LNCAP (cell line): ENCODE measurements at regions not wholly inside any gene's neighbourhood (a gene's known extent, or its start where the extent isn't known, plus 50 kb on each side); places are given as distances from the start of the nearest gene placed in this dataset.

Experiments
- TF ChIP-seq, protein P1 (sequence below): fragments of 450-650 bp; IDR thresholded peaks from 2 replicates; pipeline ENCODE4 v1.5.1; 2017; ENCODE audit warnings: mild to moderate bottlenecking

DNA sequence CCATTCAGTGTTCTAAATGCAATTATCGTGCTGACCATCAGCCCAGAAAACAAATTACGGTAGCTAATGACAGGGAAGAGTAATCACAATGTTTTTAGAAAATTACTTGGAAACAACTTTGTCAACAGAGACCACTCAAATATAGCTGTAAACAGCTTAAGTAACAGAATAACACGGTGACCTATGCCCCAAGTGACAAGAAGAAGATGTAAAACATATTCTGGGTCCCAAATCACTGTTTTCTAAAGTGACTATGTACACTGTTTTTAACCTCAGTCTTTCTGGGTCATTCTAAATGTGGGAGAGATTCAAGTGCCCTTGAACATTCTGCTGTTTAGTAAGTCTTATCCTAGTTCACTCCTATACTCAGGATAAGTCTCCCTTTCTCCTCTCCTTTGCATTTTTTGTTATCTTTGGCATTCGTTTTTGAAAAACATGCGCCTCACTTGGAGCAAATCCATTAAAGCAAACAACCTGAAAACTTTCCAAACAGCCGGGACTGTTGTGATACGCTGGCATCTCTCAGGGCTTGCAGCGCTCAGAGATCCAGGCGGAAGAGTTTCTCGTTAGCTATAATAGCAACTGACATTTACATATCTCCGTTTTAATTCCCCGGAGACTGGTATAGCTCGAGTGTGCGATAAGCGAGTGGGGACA, 114.5 kb upstream of the SOX4 start:
- TF ChIP-seq, protein P1, sequence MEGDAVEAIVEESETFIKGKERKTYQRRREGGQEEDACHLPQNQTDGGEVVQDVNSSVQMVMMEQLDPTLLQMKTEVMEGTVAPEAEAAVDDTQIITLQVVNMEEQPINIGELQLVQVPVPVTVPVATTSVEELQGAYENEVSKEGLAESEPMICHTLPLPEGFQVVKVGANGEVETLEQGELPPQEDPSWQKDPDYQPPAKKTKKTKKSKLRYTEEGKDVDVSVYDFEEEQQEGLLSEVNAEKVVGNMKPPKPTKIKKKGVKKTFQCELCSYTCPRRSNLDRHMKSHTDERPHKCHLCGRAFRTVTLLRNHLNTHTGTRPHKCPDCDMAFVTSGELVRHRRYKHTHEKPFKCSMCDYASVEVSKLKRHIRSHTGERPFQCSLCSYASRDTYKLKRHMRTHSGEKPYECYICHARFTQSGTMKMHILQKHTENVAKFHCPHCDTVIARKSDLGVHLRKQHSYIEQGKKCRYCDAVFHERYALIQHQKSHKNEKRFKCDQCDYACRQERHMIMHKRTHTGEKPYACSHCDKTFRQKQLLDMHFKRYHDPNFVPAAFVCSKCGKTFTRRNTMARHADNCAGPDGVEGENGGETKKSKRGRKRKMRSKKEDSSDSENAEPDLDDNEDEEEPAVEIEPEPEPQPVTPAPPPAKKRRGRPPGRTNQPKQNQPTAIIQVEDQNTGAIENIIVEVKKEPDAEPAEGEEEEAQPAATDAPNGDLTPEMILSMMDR: no peak

- TF ChIP-seq, protein P1: no peak
Observed at GRCh38 chr6:21486115-21486514, 107.4 kb upstream of the SOX4 start.

- TF ChIP-seq, protein P1: no peak
Observed at GRCh38 chr6:21489826-21490225, 103.7 kb upstream of the SOX4 start.

- TF ChIP-seq, protein P1: no peak
Observed at GRCh38 chr6:21491955-21492354, 101.6 kb upstream of the SOX4 start.

DNA sequence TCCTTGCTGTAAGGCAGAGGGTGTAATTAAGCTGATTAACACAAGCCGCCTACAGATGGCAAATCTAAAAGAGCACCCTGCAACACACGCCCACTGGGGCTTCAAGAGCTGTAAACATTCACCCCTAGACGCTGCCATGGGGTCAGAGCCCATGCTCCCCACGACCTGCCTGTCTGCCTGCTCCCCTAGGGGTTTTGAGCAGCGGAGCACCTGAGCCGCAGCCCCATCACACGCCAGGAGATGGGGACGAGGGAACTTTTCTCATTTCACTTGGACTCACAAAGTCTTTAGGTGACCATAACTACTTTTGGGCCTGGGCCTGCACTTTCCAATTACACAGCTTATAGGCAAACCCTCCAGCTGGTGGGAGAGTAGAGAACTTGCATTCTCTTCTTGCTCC, 99.0 kb upstream of the SOX4 start:
- TF ChIP-seq, protein P1: no peak

- TF ChIP-seq, protein P1: no peak
Observed at GRCh38 chr6:21496196-21496595, 97.4 kb upstream of the SOX4 start.

DNA sequence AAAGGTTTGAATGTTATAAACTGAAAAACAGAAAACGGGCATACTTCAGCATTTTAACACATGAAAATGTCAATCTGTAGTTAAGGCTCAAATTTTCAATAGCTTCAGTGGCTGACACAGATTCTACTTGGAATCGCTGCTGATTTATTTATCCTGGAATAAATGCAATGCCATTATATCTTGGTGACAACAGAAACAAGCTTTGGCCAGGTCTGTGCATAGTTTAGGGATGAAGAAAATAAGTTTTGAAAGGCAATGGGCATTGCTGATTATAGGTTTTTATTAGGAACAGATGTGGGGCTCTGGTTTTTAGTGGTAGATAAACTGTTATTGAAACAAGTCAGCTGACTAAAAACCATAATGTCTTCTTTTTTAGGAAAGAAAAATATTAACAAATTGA, 96.8 kb upstream of the SOX4 start:
- TF ChIP-seq, protein P1: no peak
